Uterus (tissue), 3 donors: ENCODE measurements at regions not wholly inside any gene's neighbourhood (a gene's known extent, or its start where the extent isn't known, plus 50 kb on each side); places are given as distances from the start of the nearest gene placed in this dataset.

ENCODE experiments used
- DNase-seq, 2 donors: peaks; one replicate each; pipeline ENCODE4 v3.0.0-alpha.2; 2019 to 2020
- H3K27ac ChIP-seq, 2 donors: fragments of 200-600 bp; sonication (generic); 1 replicate in 1 of 2; 2 replicates in 1 of 2; pipeline ENCODE4 v1.5.1; 2016 to 2018
- H3K27me3 ChIP-seq, 2 donors: fragments of 200-600 bp; sonication (generic); one replicate each; pipeline ENCODE4 v1.5.1; 2018 to 2019; ENCODE audit warnings: control low read depth in 1 of 2
- H3K36me3 ChIP-seq, 2 donors: fragments of 200-600 bp; sonication (generic); one replicate each; pipeline ENCODE4 v1.5.1; 2019; ENCODE audit warnings: control low read depth in 1 of 2
- H3K4me1 ChIP-seq, 2 donors: fragments of 200-600 bp; sonication (generic); one replicate each; pipeline ENCODE4 v1.5.1; 2018 to 2019; ENCODE audit warnings: control low read depth in 1 of 2
- H3K4me3 ChIP-seq, 2 donors: fragments of 200-600 bp; sonication (generic); 1 replicate in 1 of 2; 2 replicates in 1 of 2; pipeline ENCODE4 v1.5.1; 2018 to 2019; ENCODE audit warnings: mild to moderate bottlenecking in 1 of 2
- H3K9me3 ChIP-seq, 2 donors: fragments of 200-600 bp; sonication (generic); one replicate each; pipeline ENCODE4 v1.5.1; 2019; ENCODE audit warnings: control low read depth in 1 of 2
- CTCF ChIP-seq, 4 experiments: fragments of 200-600 bp in 2 of 4; fragments of 450-650 bp in 2 of 4; sonication (generic) in 2 of 4; IDR thresholded peaks; one replicate each; pipeline ENCODE4 v1.5.1; 2016 to 2019; ENCODE audit warnings: antibody characterized with exemption in 4 of 4, mild to moderate bottlenecking in 2 of 4, moderate library complexity in 1 of 4
- POLR2A ChIP-seq, 2 donors: fragments of 450-650 bp; IDR thresholded peaks; one replicate each; pipeline ENCODE4 v1.6.1; 2016; ENCODE audit warnings: antibody characterized with exemption in 2 of 2, mild to moderate bottlenecking in 1 of 2, moderate library complexity in 1 of 2
- intact Hi-C: fragments of 100-400 bp; cut with DNase I; formaldehyde crosslinking; loops from one replicate; pipeline ENCODE4 v1.15.1; 2023; ENCODE audit warnings: low total_unique reads
- donor health status: DM: yes; HTN: yes; CAD: no.

- no peak for DNase-seq
- no peaks in the 10 kb centered on the region for H3K36me3 ChIP-seq
- TF ChIP-seq POLR2A (IDR thresholded peaks at IDR 0.05) (no peak), CTCF (IDR thresholded peaks at IDR 0.05) (no peak)
Measured at GRCh38 chr19:30118760-30119159, 176.7 kb downstream of the URI1 start.

GRCh38 chr19:30119180-30119908 is 177.3 kb downstream of the URI1 start:
- intact Hi-C loops = no loop called here
- no peak overlapping the region for H3K27ac ChIP-seq
- H3K4me3 ChIP-seq = no peak overlapping the region
- TF ChIP-seq CTCF (IDR thresholded peaks at IDR 0.05) (no peak), POLR2A (IDR thresholded peaks at IDR 0.05) (no peak)
- DNase-seq = no peak
- H3K36me3 ChIP-seq = no peaks in the 10 kb centered on the region
- H3K9me3 ChIP-seq = no peaks in the 10 kb centered on the region
- H3K27me3 ChIP-seq = no peaks in the 10 kb centered on the region
- H3K4me1 ChIP-seq = no peaks in the 10 kb centered on the region

More at GRCh38 chr19:30118760-30119159, 176.7 kb downstream of the URI1 start:
- H3K9me3 ChIP-seq = no peaks in the 10 kb centered on the region
- no peaks in the 10 kb centered on the region for H3K4me1 ChIP-seq
- H3K27me3 ChIP-seq = no peaks in the 10 kb centered on the region
- intact Hi-C loops = no loop called here
- no peak overlapping the region for H3K27ac ChIP-seq
- no peak overlapping the region for H3K4me3 ChIP-seq

GRCh38 chr19:30120860-30121484 is 178.9 kb downstream of the URI1 start:
- Histone ChIP-seq H3K27me3 (no peaks in the 10 kb centered on the region), H3K4me1 (no peaks in the 10 kb centered on the region), H3K4me3 (no peak overlapping the region), H3K27ac (no peak overlapping the region), H3K36me3 (no peaks in the 10 kb centered on the region), H3K9me3 (no peaks in the 10 kb centered on the region)
- DNase-seq = no peak
- intact Hi-C loops = no loop called here
- TF ChIP-seq CTCF (IDR thresholded peaks at IDR 0.05) (no peak), POLR2A (IDR thresholded peaks at IDR 0.05) (no peak)

- H3K27ac ChIP-seq = no peak overlapping the region
- no peaks in the 10 kb centered on the region for H3K36me3 ChIP-seq
- TF ChIP-seq CTCF (IDR thresholded peaks at IDR 0.05) (no peak), POLR2A (IDR thresholded peaks at IDR 0.05) (no peak)
Measured at GRCh38 chr19:30122431-30122830, 180.4 kb downstream of the URI1 start.

GRCh38 chr19:30123119-30123518 is 181.1 kb downstream of the URI1 start:
- Histone ChIP-seq H3K27ac (no peak overlapping the region), H3K27me3 (no peaks in the 10 kb centered on the region), H3K9me3 (no peaks in the 10 kb centered on the region), H3K4me3 (no peak overlapping the region), H3K36me3 (no peaks in the 10 kb centered on the region), H3K4me1 (no peaks in the 10 kb centered on the region)
- intact Hi-C loops = no loop called here
- DNase-seq = no peak
- TF ChIP-seq POLR2A (IDR thresholded peaks at IDR 0.05) (no peak), CTCF (IDR thresholded peaks at IDR 0.05) (no peak)

More at GRCh38 chr19:30122431-30122830, 180.4 kb downstream of the URI1 start:
- H3K9me3 ChIP-seq = no peaks in the 10 kb centered on the region
- H3K4me3 ChIP-seq = no peak overlapping the region
- intact Hi-C loops = no loop called here
- no peaks in the 10 kb centered on the region for H3K4me1 ChIP-seq
- H3K27me3 ChIP-seq = no peaks in the 10 kb centered on the region
- DNase-seq = no peak
